Ovary (tissue), 7 donors: ENCODE measurements at regions not wholly inside any gene's neighbourhood (a gene's known extent, or its start where the extent isn't known, plus 50 kb on each side); places are given as distances from the start of the nearest gene placed in this dataset.

Experiments
- DNase-seq, 5 donors: peaks; one replicate each; pipeline ENCODE4 v3.0.0-alpha.2; 2019 to 2020
- H3K27ac ChIP-seq, 2 donors: fragments of 200-600 bp; one replicate each; pipeline versions ENCODE4 v1.5.1 to v1.8.0; 2019 to 2022
- H3K27me3 ChIP-seq: fragments of 200-600 bp; one replicate; pipeline ENCODE4 v1.8.0; 2022
- H3K36me3 ChIP-seq: fragments of 200-600 bp; sonication (generic); one replicate; pipeline ENCODE4 v1.5.1; 2019
- H3K4me1 ChIP-seq: one replicate; pipeline ENCODE4 v1.8.1; 2013; ENCODE audit warnings: mild to moderate bottlenecking, moderate library complexity; ENCODE audit not compliant: insufficient read depth
- H3K4me3 ChIP-seq: fragments of 200-600 bp; sonication (generic); one replicate; pipeline ENCODE4 v1.5.1; 2017
- H3K9me3 ChIP-seq, 2 donors: fragments of 200-600 bp in 1 of 2; sonication (generic) in 1 of 2; one replicate each; pipeline versions ENCODE4 v1.5.1 to v1.8.1; 2013 to 2019; ENCODE audit warnings: mild to moderate bottlenecking in 1 of 2, moderate library complexity in 1 of 2
- EP300 ChIP-seq: sonication (generic); formaldehyde crosslinking; IDR thresholded peaks from one replicate; pipeline ENCODE4 v1.6.1; 2017; ENCODE audit warnings: antibody characterized with exemption
- POLR2A ChIP-seq: fragments of 450-650 bp; IDR thresholded peaks from one replicate; pipeline ENCODE4 v1.6.1; 2017; ENCODE audit warnings: antibody characterized with exemption, mild to moderate bottlenecking, moderate library complexity
- WGBS, 3 donors: extraction: QIAGEN DNeasy Blood & Tissue Kit in 1 of 3; methylation state at CpG; one replicate each; pipeline versions ENCODE4 v1.1.5 to v1.1.7; 2013 to 2017; 5-methylcytosine and 5-hydroxymethylcytosine counted together
- intact Hi-C, 4 donors: fragments of 100-400 bp; cut with DNase I; formaldehyde crosslinking; loops; one replicate each; pipeline versions ENCODE4 v1.11.0 to v1.15.1; 2022 to 2023
- TF ChIP-seq, protein P1 (sequence below), 3 donors: fragments of 450-650 bp in 2 of 3; fragments of 200-600 bp in 1 of 3; IDR thresholded peaks; one replicate each; pipeline versions ENCODE4 v1.5.1 to v1.8.0; 2016 to 2022; ENCODE audit warnings: antibody characterized with exemption in 3 of 3, mild to moderate bottlenecking in 1 of 3
- donor health status: DM: no; HTN: no; CAD: no; lungs with moderate emphysema.
- donor health status: DM: no; HTN: no; CAD: no.
- donor health status: Bipolar disorder and iron deficiency.
- donor health status: DM: no; HTN: no; CAD: no.
- donor health status: DM: yes; HTN: yes; CAD: no.

DNA sequence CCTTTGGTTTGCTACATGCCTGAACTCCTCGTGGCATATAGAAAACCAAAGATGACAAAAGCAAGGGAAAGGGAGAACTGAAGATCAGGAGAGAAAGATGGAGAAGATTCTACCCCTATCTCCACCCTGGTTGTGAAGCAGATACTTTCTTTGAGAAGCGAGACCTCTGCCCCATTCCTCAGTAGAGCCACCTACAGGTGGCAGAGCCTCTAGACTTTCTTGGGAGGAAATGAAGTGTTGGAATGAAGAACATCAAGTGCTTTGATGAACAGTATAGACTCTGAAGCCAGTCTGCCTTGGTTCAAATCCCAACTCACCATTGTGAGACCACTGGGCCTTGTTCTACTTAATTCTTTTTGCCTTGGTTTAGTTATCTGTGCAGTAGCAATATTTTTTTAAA lies 348.8 kb upstream of the ETAA1 start:
- H3K4me3 ChIP-seq, result no peak overlapping the region
- intact Hi-C loops, result no loop called here
- no peaks in the 10 kb centered on the region for H3K4me1 ChIP-seq
- H3K27me3 ChIP-seq, result no peaks in the 10 kb centered on the region
- WGBS, 3 donors, result 92 to 95% (median 94%) methylated on average over 2 of the region's 2 CpGs
- TF ChIP-seq, protein P1, sequence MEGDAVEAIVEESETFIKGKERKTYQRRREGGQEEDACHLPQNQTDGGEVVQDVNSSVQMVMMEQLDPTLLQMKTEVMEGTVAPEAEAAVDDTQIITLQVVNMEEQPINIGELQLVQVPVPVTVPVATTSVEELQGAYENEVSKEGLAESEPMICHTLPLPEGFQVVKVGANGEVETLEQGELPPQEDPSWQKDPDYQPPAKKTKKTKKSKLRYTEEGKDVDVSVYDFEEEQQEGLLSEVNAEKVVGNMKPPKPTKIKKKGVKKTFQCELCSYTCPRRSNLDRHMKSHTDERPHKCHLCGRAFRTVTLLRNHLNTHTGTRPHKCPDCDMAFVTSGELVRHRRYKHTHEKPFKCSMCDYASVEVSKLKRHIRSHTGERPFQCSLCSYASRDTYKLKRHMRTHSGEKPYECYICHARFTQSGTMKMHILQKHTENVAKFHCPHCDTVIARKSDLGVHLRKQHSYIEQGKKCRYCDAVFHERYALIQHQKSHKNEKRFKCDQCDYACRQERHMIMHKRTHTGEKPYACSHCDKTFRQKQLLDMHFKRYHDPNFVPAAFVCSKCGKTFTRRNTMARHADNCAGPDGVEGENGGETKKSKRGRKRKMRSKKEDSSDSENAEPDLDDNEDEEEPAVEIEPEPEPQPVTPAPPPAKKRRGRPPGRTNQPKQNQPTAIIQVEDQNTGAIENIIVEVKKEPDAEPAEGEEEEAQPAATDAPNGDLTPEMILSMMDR (IDR thresholded peaks at IDR 0.05), result no peak
- TF ChIP-seq POLR2A (no peak), EP300 (no peak)
- no peak overlapping the region for H3K27ac ChIP-seq
- H3K9me3 ChIP-seq, result no peaks in the 10 kb centered on the region
- H3K36me3 ChIP-seq, result no peaks in the 10 kb centered on the region
- DNase-seq, result no peak

DNA sequence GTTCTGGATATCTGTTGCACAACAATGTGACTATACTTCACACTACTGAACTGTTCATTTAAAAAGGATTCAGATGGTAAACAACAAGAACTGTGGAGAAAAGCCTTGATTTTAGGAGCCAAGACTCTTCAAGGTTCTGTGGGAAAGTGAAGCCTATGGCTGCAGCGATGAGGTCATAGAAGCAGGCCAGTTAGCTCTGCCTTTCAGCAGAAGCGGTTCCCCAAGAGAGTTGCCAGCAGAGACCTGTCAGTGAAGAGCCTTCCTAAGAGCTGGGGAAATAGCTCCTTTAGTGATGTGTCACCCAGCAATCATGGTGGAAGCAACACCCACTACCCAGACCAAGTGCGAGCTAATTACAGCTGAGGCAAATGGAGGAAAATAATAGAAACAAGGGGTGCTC lies 346.5 kb upstream of the ETAA1 start:
- Histone ChIP-seq H3K27ac (no peak overlapping the region), H3K4me3 (no peak overlapping the region), H3K36me3 (no peaks in the 10 kb centered on the region), H3K27me3 (no peaks in the 10 kb centered on the region), H3K9me3 (no peaks in the 10 kb centered on the region), H3K4me1 (no peaks in the 10 kb centered on the region)
- DNase-seq, result no peak
- intact Hi-C loops, result no loop called here
- TF ChIP-seq POLR2A (no peak), EP300 (no peak)
- TF ChIP-seq, protein P1 (IDR thresholded peaks at IDR 0.05), result no peak
- WGBS, 3 donors, result 74 to 98% (median 76%) methylated on average over 3 of the region's 3 CpGs

DNA sequence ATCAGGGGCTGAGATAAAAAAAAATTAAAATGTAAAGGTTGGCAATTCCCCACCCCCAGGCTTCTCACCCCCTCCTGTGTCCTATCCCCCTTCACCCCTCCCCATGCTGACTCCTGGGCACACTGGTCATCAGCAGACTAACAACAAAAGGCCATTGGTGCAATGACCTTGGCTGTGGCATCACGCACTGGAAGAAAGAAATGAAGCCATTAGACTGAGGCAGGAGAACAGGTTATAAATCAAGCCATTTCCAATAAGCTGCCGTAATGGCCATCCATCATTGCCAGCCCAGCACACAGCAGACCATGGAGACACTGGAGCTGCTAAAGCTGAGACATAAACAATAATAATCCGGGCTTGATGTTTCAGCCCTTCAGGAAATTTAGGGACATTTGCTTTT lies 342.4 kb upstream of the ETAA1 start:
- H3K4me3 ChIP-seq, result no peak overlapping the region
- TF ChIP-seq EP300, result no peak
- TF ChIP-seq POLR2A, result no peak
- TF ChIP-seq, protein P1 (IDR thresholded peaks at IDR 0.05), result no peak
- no peaks in the 10 kb centered on the region for H3K36me3 ChIP-seq
- WGBS, 3 donors, result 64 to 75% (median 65%) methylated on average over 3 of the region's 3 CpGs
- H3K27me3 ChIP-seq, result no peaks in the 10 kb centered on the region
- no peaks in the 10 kb centered on the region for H3K4me1 ChIP-seq
- H3K27ac ChIP-seq, result no peak overlapping the region
- no peak for DNase-seq
- no peaks in the 10 kb centered on the region for H3K9me3 ChIP-seq
- intact Hi-C loops, result no loop called here

DNA sequence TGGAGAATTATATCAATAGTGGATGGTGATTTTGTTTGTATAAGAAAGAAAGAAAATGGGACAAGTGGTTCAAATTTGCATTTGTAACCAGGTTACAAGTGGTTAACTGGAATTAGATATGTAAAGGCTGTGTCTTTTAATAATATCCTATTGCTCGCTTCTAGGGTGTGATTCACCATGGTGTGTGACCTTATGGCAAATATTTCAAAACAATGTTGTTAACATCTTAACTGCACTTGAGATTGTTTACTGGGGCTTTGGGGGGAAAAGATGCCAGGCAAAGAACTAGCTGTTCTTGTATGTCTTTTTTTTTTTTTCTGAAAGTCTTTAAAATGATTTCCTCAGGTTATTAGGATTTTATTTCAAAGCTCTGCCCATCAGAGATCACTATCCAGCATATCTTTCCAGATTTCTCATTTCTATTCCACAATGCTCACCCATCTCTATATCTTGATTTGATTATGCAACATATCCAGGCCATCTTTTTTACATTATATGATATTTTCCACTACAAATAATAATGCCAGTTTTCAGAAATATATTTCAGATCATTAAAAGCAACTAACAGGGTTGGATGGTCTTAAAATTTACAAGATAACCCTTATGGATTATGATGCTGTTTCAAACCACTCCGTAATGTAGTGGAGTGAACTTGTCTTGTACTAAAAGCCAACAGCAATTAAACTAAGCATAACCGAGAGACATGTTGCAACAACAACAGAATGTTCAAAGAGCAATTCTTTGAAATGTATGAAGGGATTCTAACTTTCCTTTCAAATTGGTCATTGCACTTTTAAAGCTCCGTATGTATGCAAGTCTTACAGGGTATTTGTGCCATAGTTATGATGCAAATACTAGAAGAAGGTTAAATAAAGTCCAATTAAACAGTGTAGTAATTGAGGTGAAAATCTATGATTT lies 341.5 kb upstream of the ETAA1 start:
- intact Hi-C loops, result no loop called here
- Histone ChIP-seq H3K27ac (no peak overlapping the region), H3K36me3 (no peaks in the 10 kb centered on the region), H3K4me3 (no peak overlapping the region), H3K4me1 (no peaks in the 10 kb centered on the region), H3K9me3 (no peaks in the 10 kb centered on the region), H3K27me3 (no peaks in the 10 kb centered on the region)
- no peak for DNase-seq
- TF ChIP-seq, protein P1 (IDR thresholded peaks at IDR 0.05), result no peak
- no peak for TF ChIP-seq POLR2A
- no peak for TF ChIP-seq EP300
- 72 to 77% (median 76%) methylated on average over 4 of the region's 4 CpGs for WGBS, 3 donors
